ENCODE measurements at regions not wholly inside any gene's neighbourhood (a gene's known extent, or its start where the extent isn't known, plus 50 kb on each side); places are given as distances from the start of the nearest gene placed in this dataset.

- DNase-seq: no peak
Observed at GRCh38 chr1:38274974-38275373, 228.4 kb upstream of the POU3F1 start.

GRCh38 chr1:38273196-38273804 is 226.7 kb upstream of the POU3F1 start:
- DNase-seq: no peak

GRCh38 chr1:38272515-38272914 is 225.9 kb upstream of the POU3F1 start:
- DNase-seq: no peak

- DNase-seq: no peak
Observed at GRCh38 chr1:38270849-38271633, 224.4 kb upstream of the POU3F1 start.

GRCh38 chr1:38269923-38270848 is 223.6 kb upstream of the POU3F1 start:
- DNase-seq: no peak

- DNase-seq: no peak
Observed at GRCh38 chr1:38268226-38268625, 221.6 kb upstream of the POU3F1 start.

GRCh38 chr1:38267037-38268036 is 220.7 kb upstream of the POU3F1 start:
- no peak for DNase-seq

- no peak for DNase-seq
Observed at GRCh38 chr1:38266197-38266520, 219.6 kb upstream of the POU3F1 start.

GRCh38 chr1:38265293-38266196 is 219.0 kb upstream of the POU3F1 start:
- DNase-seq: no peak

- no peak for DNase-seq
Observed at GRCh38 chr1:38263438-38263837, 216.8 kb upstream of the POU3F1 start.

- no peak for DNase-seq
Observed at GRCh38 chr1:38261574-38261973, 215.0 kb upstream of the POU3F1 start.

- no peak for DNase-seq
Observed at GRCh38 chr1:38258085-38258627, 211.6 kb upstream of the POU3F1 start.

GRCh38 chr1:38257374-38257773 is 210.8 kb upstream of the POU3F1 start:
- DNase-seq: no peak

GRCh38 chr1:38256072-38256471 is 209.5 kb upstream of the POU3F1 start:
- no peak for DNase-seq

GRCh38 chr1:38253314-38253713 is 206.7 kb upstream of the POU3F1 start:
- no peak for DNase-seq

GRCh38 chr1:38250356-38250755 is 203.8 kb upstream of the POU3F1 start:
- no peak for DNase-seq

- no peak for DNase-seq
Observed at GRCh38 chr1:38249001-38249400, 202.4 kb upstream of the POU3F1 start.

- DNase-seq: no peak
Observed at GRCh38 chr1:38246955-38247952, 200.7 kb upstream of the POU3F1 start.

- no peak for DNase-seq
Observed at GRCh38 chr1:38244218-38244845, 197.7 kb upstream of the POU3F1 start.

Data from NK-92 treated with Interleukin-12 subunit alpha and Interleukin-12 subunit beta, amount 100 ng/mL, for 24 hours (cell line).